H1 (cell line): ENCODE measurements at regions not wholly inside any gene's neighbourhood (a gene's known extent, or its start where the extent isn't known, plus 50 kb on each side); places are given as distances from the start of the nearest gene placed in this dataset.

ENCODE experiments used
- CTCF ChIA-PET: fragments of 300-600 bp; sonication (Branson Sonifier 250); formaldehyde crosslinking; loops from one replicate; lab custom pipeline; 2021; ENCODE audit not compliant: partially characterized antibody; lab: Charles Lee
- POLR2A ChIA-PET: fragments of 300-600 bp; sonication (Branson Sonifier 250); formaldehyde crosslinking; loops from one replicate; lab custom pipeline; 2021; ENCODE audit warnings: inconsistent platforms; ENCODE audit not compliant: partially characterized antibody; lab: Charles Lee
- DNase-seq, 2 experiments: peaks; one replicate each; pipeline versions ENCODE4 v3.0.0 to v3.0.0-alpha.2; 2010 to 2022; ENCODE audit warnings: low spot score in 2 of 2, low read depth in 1 of 2, mixed read lengths in 1 of 2
- FAIRE-seq: peaks from 2 replicates; lab custom pipeline; 2011; peaks lifted over from hg19 to GRCh38; lab: Jason Lieb, UNC
- H2AFZ ChIP-seq: 2 replicates; pipeline ENCODE4 v1.8.1; 2012; ENCODE audit warnings: low read length, inconsistent platforms
- H2AK5ac ChIP-seq: 2 replicates; pipeline ENCODE4 v1.6.1; 2013; ENCODE audit warnings: low read depth, low read length
- H2BK120ac ChIP-seq: replicated peaks from 2 replicates; pipeline ENCODE3; 2013; ENCODE audit warnings: low read depth, low read length, inconsistent platforms
- H2BK12ac ChIP-seq: 2 replicates; pipeline ENCODE4 v1.6.1; 2013; ENCODE audit warnings: low read depth, low read length
- H2BK15ac ChIP-seq: 2 replicates; pipeline ENCODE4 v1.6.1; 2013; ENCODE audit warnings: low read length
- H2BK20ac ChIP-seq: 2 replicates; pipeline ENCODE4 v1.6.1; 2013; ENCODE audit warnings: low read length
- H2BK5ac ChIP-seq: 2 replicates; pipeline ENCODE4 v1.6.1; 2013; ENCODE audit warnings: low read depth, low read length
- H3K14ac ChIP-seq: 2 replicates; pipeline ENCODE4 v1.6.1; 2013; ENCODE audit warnings: inconsistent platforms; ENCODE audit not compliant: insufficient read length
- H3K18ac ChIP-seq: 2 replicates; pipeline ENCODE4 v1.6.1; 2013; ENCODE audit warnings: low read length; ENCODE audit errors: extremely low read depth
- H3K23ac ChIP-seq: 2 replicates; pipeline ENCODE4 v1.6.1; 2013; ENCODE audit warnings: inconsistent platforms; ENCODE audit not compliant: insufficient read length
- H3K23me2 ChIP-seq: 2 replicates; pipeline ENCODE4 v1.6.1; 2013; ENCODE audit warnings: low read depth, low read length
- H3K27ac ChIP-seq: 2 replicates; pipeline ENCODE4 v1.6.1; 2011; ENCODE audit warnings: low read depth, low read length, inconsistent platforms
- H3K27me3 ChIP-seq, 4 experiments: replicated peaks in 1 of 4; 1 replicate in 1 of 4; 2 replicates in 3 of 4; pipeline versions ENCODE4 v1.6.1 to v1.8.1; 2011 to 2013; ENCODE audit warnings: low read length in 3 of 4, mild to moderate bottlenecking in 3 of 4, inconsistent platforms in 2 of 4, mixed read lengths in 2 of 4, moderate library complexity in 1 of 4; ENCODE audit not compliant: control insufficient read depth in 3 of 4, insufficient read depth in 3 of 4; ENCODE audit errors: extremely low read depth in 1 of 4
- H3K36me3 ChIP-seq, 4 experiments: 2 replicates each; pipeline versions ENCODE4 v1.6.1 to v1.8.1; 2011 to 2013; ENCODE audit warnings: mild to moderate bottlenecking in 4 of 4, low read length in 3 of 4, moderate library complexity in 2 of 4, control low read depth in 1 of 4, inconsistent platforms in 1 of 4; ENCODE audit not compliant: insufficient read depth in 4 of 4, control insufficient read depth in 2 of 4
- H3K4ac ChIP-seq: replicated peaks from 2 replicates; pipeline ENCODE3; 2013; ENCODE audit warnings: low read length, low read depth, mixed read lengths, inconsistent platforms; ENCODE audit not compliant: insufficient read length
- H3K4me1 ChIP-seq, 4 experiments: replicated peaks in 1 of 4; 1 replicate in 1 of 4; 2 replicates in 3 of 4; pipeline versions ENCODE4 v1.6.1 to v1.8.1; 2011 to 2013; ENCODE audit warnings: low read length in 3 of 4, inconsistent platforms in 2 of 4, mixed read lengths in 1 of 4; ENCODE audit not compliant: insufficient read depth in 4 of 4, control insufficient read depth in 3 of 4
- H3K4me2 ChIP-seq, 2 experiments: 2 replicates each; pipeline versions ENCODE4 v1.6.1 to v1.8.1; 2011 to 2013; ENCODE audit warnings: low read depth in 2 of 2, low read length in 2 of 2, control low read depth in 1 of 2, inconsistent platforms in 1 of 2, mild to moderate bottlenecking in 1 of 2; ENCODE audit not compliant: insufficient read depth in 1 of 2
- H3K4me3 ChIP-seq, 4 experiments: fragments of 200-600, 300-600 bp in 1 of 4; sonication (generic), shearing (Covaris generic), sonication (Bioruptor Twin) in 1 of 4; 2 replicates each; pipeline versions ENCODE4 v1.5.1 to v1.8.1; 2011 to 2016; ENCODE audit warnings: low read length in 4 of 4, low read depth in 3 of 4, control low read depth in 2 of 4, inconsistent platforms in 2 of 4, mild to moderate bottlenecking in 2 of 4, mixed read lengths in 1 of 4, moderate library complexity in 1 of 4; ENCODE audit not compliant: insufficient read depth in 2 of 4; ENCODE audit errors: extremely low read depth in 1 of 4
- H3K56ac ChIP-seq: replicated peaks from 2 replicates; pipeline ENCODE3; 2013; ENCODE audit warnings: low read depth, mild to moderate bottlenecking, mixed read lengths, low read length, inconsistent platforms; ENCODE audit not compliant: insufficient read length
- H3K79me1 ChIP-seq: 2 replicates; pipeline ENCODE4 v1.6.1; 2013; ENCODE audit warnings: low read depth, low read length, control low read depth
- H3K79me2 ChIP-seq, 2 experiments: 2 replicates each; pipeline versions ENCODE4 v1.6.1 to v1.8.1; 2012 to 2013; ENCODE audit warnings: low read length in 2 of 2, mild to moderate bottlenecking in 2 of 2, inconsistent platforms in 1 of 2; ENCODE audit not compliant: insufficient read depth in 2 of 2, control insufficient read depth in 1 of 2
- H3K9ac ChIP-seq, 4 experiments: replicated peaks in 1 of 4; 1 replicate in 1 of 4; 2 replicates in 3 of 4; pipeline versions ENCODE4 v1.6.1 to v1.8.1; 2011 to 2013; ENCODE audit warnings: low read depth in 3 of 4, low read length in 3 of 4, control low read depth in 2 of 4, mild to moderate bottlenecking in 2 of 4, moderate library complexity in 2 of 4, inconsistent platforms in 1 of 4; ENCODE audit errors: extremely low read depth in 1 of 4
- H3K9me3 ChIP-seq, 2 experiments: 2 replicates each; pipeline versions ENCODE4 v1.6.1 to v1.8.1; 2012 to 2013; ENCODE audit warnings: mild to moderate bottlenecking in 2 of 2, moderate library complexity in 2 of 2, control low read depth in 1 of 2, inconsistent platforms in 1 of 2, low read depth in 1 of 2, low read length in 1 of 2, mixed read lengths in 1 of 2; ENCODE audit not compliant: insufficient read depth in 2 of 2
- H4K20me1 ChIP-seq, 2 experiments: replicated peaks in 1 of 2; 2 replicates each; pipeline versions ENCODE3 to v1.8.1; 2011 to 2013; ENCODE audit warnings: inconsistent platforms in 2 of 2, low read length in 2 of 2, mild to moderate bottlenecking in 1 of 2; ENCODE audit not compliant: insufficient read depth in 2 of 2, control insufficient read depth in 1 of 2
- H4K5ac ChIP-seq: 2 replicates; pipeline ENCODE4 v1.6.1; 2013; ENCODE audit warnings: low read length, low read depth, mixed read lengths, inconsistent platforms; ENCODE audit not compliant: insufficient read length
- H4K8ac ChIP-seq: 2 replicates; pipeline ENCODE4 v1.8.0; 2013; ENCODE audit warnings: mild to moderate bottlenecking, moderate library complexity, low read length, inconsistent platforms; ENCODE audit not compliant: insufficient read depth; ENCODE audit errors: extremely low read depth
- H4K91ac ChIP-seq: replicated peaks from 2 replicates; pipeline ENCODE3; 2013; ENCODE audit warnings: low read length, mixed read lengths, inconsistent platforms; ENCODE audit not compliant: insufficient read length
- EZH2 ChIP-seq: fragments of 200-600 bp; sonication (generic); IDR thresholded peaks from 2 replicates; pipeline ENCODE4 v1.7.1; 2012; ENCODE audit warnings: low read depth, mild to moderate bottlenecking, moderate library complexity, low read length, inconsistent platforms; ENCODE audit not compliant: severe bottlenecking
- KDM1A ChIP-seq: fragments of 200-600, 300-600 bp; sonication (generic); IDR thresholded peaks from 2 replicates; pipeline ENCODE4 v1.7.1; 2016; ENCODE audit warnings: mild to moderate bottlenecking, low read length, borderline replicate concordance
- SP2 ChIP-seq: IDR thresholded peaks from 2 replicates; pipeline ENCODE4 v1.6.1; 2012; ENCODE audit warnings: mild to moderate bottlenecking, low read length, inconsistent platforms
- SP4 ChIP-seq: IDR thresholded peaks from 2 replicates; pipeline ENCODE4 v1.6.1; 2012; ENCODE audit warnings: low read length, inconsistent platforms
- TCF12 ChIP-seq: IDR thresholded peaks from 2 replicates; pipeline ENCODE4 v1.6.1; 2011; ENCODE audit warnings: low read depth, mild to moderate bottlenecking, low read length
- WGBS, 2 experiments: shearing (Covaris generic) in 1 of 2; methylation state at CpG; one replicate each; pipeline versions ENCODE4 v1.1.6 to v1.1.7; 2013 to 2015; ENCODE audit warnings: low lambda C conversion rate in 2 of 2, mixed read lengths in 2 of 2, inconsistent platforms in 1 of 2, low coverage in 1 of 2, missing lambda C conversion rate in 1 of 2; ENCODE audit not compliant: insufficient replicate concordance in 2 of 2, insufficient coverage in 1 of 2, insufficient read length in 1 of 2; ENCODE audit errors: extremely low coverage in 1 of 2, missing lambda C conversion rate in 1 of 2; 5-methylcytosine and 5-hydroxymethylcytosine counted together

DNA sequence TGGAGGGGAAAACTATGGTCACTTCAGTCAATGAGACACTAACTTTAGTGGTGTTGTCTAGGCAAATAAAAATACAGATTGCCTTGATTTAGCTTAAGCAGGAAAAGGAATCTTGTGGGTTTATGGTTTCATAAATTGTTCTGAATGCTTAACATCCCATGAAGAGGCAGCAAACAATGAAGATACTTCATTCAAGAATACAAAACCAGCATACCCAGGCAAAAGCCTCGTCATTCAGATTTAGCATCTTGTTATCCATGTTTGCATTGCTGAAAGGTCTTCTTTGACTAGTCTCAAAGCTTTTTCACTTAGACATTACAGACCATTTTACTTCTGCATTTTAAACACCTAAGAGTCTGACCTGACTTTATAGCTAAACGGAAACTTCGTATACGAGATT is 272.7 kb upstream of the FSHR start:
- CTCF ChIA-PET, result no interaction called here
- TF ChIP-seq SP2 (no peak), TCF12 (no peak), EZH2 (no peak), KDM1A (no peak), SP4 (no peak)

More for the DNA sequence above, 272.7 kb upstream of the FSHR start:
- Histone ChIP-seq H4K91ac (no peak overlapping the region), H3K56ac (no peak overlapping the region), H3K79me1 (no peaks in the 10 kb centered on the region), H3K4me2 (no peak overlapping the region), H2AFZ (no peak overlapping the region), H2BK5ac (no peak overlapping the region), H3K14ac (no peak overlapping the region), H3K36me3 (no peaks in the 10 kb centered on the region), H2BK20ac (no peak overlapping the region), H3K9ac (no peak overlapping the region), H2BK120ac (no peak overlapping the region), H3K27me3 (no peaks in the 10 kb centered on the region), H3K4me1 (peaks cover 0 to 2% (median 0%) of the 10 kb centered on the region in 4 experiments; a peak in 1 of 7 replicates), H3K79me2 (no peaks in the 10 kb centered on the region), H4K20me1 (no peaks in the 10 kb centered on the region), H4K5ac (no peak overlapping the region), H3K23me2 (no peaks in the 10 kb centered on the region), H3K23ac (no peak overlapping the region), H2BK15ac (no peak overlapping the region), H3K9me3 (no peaks in the 10 kb centered on the region), H3K27ac (no peak overlapping the region), H2AK5ac (no peak overlapping the region), H2BK12ac (no peak overlapping the region), H3K18ac (no peak overlapping the region), H4K8ac (no peak overlapping the region), H3K4me3 (no peak overlapping the region), H3K4ac (no peak overlapping the region)
- POLR2A ChIA-PET, result no interaction called here
- FAIRE-seq (no peak), DNase-seq (no peak)
- 96% methylated on average over 4 of the region's 4 CpGs; no CpG with 5 or more reads in 1 of the 2 experiments for WGBS, 2 experiments
